DMS79 treated with DMSO at 0.1 percent for 48 hours (cell line): ENCODE measurements at regions not wholly inside any gene's neighbourhood (a gene's known extent, or its start where the extent isn't known, plus 50 kb on each side); places are given as distances from the start of the nearest gene placed in this dataset.
"Not testable (repeated sequence)": the region's sequence is repeated elsewhere in the genome, so short reads cannot be mapped to it uniquely, and the experiment has no call there.

Source experiments
- DNase-seq: peaks from one replicate; lab custom pipeline; 2025; lab: John Stamatoyannopoulos, UW

GRCh38 chr17:51387986-51388385 is 127.6 kb downstream of the UTP18 start:
- no peak for DNase-seq

- no peak for DNase-seq
These were observed 129.5 kb downstream of the UTP18 start for GRCh38 chr17:51389875-51390274.

DNA sequence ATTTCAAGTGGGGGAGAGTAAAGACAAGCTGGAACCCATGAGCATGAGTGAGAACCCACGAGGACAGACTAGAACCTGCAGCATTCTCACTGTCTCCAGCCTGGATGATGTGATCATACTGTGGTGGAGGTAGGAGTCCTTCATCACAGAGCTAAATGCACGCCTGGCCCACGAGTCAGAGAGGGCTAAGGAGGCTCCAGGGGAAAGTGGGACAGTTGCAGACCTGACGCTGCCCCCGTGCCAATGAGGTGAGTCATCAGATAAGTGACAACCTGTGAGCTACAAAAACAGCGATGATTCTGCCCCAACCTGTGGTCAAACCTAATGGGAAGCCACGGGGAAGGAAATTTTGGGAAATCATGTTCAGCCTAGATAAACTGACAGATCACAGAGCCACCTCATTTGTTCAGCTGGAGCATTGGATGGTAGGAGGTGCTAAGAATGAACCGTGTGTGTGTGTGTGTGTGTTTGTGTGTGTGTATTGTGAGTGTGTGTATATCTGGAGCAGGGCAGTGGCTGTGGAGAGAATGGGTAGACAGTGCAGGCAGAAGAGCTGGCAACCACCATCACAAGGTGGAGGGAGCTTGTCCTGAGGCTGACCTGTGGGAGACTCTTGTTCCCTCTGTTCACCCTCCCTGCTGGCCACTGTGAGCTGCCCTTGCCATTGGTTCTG is 131.8 kb downstream of the UTP18 start:
- DNase-seq: no peak

GRCh38 chr17:51395621-51396020 is 135.3 kb downstream of the UTP18 start:
- DNase-seq: no peak

- DNase-seq: no peak
These were observed 137.2 kb downstream of the UTP18 start for GRCh38 chr17:51397361-51398127.

- no peak for DNase-seq
These were observed 137.8 kb downstream of the UTP18 start for GRCh38 chr17:51398128-51398525.

DNA sequence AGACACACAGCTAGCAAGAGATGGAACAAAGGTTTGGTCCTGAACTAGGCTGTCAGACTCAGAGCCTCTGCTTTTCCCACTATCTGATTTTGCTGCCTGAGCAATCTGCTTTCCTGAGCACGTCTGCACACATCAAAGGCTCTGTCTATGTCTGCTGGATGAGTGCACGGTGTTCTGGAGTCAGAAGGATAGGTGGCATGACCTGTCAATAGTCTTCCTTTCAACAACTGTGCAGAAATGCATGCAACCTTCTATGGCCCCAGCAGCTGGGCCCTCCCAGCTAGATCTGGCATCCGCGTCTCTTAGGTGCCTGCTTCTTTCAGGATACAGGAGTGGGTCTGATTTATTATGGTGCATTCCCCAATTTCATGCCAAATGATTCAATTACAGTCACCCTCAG is 138.3 kb downstream of the UTP18 start:
- no peak for DNase-seq

DNA sequence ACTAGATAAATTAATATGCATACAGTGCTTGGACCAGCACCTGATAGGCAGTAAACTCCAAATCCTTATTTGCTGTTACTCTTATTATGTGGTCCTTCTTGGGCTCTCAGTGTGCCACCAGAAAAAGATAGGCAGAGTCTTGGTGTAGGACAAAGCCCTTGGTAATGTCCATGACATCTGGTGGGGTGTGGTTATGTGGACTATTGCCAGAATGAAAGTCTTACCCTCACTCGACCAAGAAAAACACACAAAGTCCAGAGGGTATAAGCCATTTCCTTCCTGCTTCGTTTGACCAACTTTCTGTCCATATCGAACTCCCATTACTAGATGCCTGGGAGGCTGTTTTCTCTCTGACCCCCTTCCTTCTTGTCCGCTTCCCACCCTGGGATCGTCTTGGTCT is 140.9 kb downstream of the UTP18 start:
- no peak for DNase-seq

DNA sequence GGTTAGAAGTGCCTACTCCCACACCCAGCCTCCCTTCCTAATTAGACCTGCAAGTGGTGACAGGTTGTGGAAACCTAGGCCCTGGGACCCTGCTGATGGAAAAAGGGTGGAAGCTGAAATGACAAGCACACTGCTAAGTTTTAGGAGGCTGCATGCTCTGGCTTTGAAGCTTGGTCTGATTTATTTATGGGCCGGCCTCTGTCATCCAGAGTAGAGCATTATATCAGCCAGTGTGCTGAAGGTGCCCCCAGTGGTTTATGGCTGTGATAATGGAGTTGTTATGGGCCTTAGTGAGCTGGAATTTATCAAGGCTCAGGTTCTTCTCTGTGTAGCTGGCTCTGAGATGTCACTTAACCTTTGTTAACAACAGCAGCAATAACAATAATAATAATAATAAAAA is 142.6 kb downstream of the UTP18 start:
- no peak for DNase-seq

GRCh38 chr17:51407576-51407975 is 147.2 kb downstream of the UTP18 start:
- DNase-seq: no peak

DNA sequence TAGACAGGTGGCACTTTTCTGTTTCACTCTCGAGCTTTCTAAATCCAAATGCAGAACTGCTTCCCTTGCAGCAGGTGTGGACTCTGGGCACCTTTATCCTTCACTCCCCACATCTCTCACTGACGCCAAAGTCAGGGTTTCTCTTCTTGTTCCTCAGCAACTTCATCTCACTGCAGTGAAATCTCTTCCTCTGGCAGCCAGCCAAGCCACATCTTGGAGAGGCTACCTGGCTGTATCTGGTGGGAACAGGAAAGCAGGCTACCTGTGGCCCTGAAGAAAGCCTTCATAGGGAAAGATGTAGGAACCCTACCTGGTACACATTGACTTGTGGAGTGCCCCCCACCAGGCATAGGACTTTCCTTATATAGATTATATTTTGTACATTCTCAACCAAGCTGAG is 159.1 kb downstream of the UTP18 start:
- DNase-seq: peak; percentile 29

- no peak for DNase-seq
These were observed 161.2 kb downstream of the UTP18 start for GRCh38 chr17:51421525-51421924.

GRCh38 chr17:51422634-51423033 is 162.3 kb downstream of the UTP18 start:
- DNase-seq: no peak

- no peak for DNase-seq
These were observed 163.2 kb downstream of the UTP18 start for GRCh38 chr17:51423421-51424160.

DNA sequence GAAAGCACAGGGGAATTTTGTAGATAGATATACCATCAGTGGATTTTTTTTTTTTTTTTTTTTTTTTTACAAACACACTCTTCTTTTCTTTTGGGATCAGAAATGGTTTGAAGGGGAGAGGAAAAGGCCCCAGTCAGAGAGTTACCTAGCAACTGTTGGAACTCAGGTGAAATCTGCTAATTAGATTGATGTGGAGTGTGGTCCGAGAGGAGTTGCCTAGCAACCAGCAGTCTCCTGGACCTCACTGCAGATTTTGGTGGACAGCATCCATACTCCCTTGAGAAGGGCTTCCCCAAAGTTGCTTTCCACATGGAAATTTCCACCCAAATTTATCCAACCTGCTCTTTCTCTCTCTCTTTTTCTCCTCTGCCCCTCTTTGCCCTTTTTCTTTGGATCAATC is 165.4 kb downstream of the UTP18 start:
- no peak for DNase-seq

DNA sequence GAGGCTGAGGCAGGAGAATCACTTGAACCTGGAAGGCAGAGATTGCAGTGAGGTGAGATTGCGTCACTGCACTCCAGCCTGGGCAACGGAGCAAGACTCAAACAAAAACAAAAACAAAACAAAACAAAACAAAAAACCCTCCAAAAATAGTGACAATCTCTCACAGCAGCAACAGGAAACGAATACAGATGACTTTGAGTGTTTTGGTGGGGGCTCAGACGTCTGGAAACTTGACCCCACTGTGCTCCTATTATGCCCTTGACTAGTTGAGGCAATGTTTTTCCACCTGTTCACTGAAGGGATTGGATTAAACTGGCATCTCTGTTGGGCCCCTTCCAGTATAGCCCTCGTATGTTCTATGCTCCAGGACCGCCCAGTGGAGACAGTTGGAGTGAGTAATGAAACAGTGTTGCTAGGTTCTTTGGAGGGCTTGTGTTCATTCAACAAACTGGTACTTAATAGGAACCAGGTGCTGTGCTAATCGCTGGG is 167.0 kb downstream of the UTP18 start:
- no peak for DNase-seq

- DNase-seq: no peak
These were observed 167.5 kb downstream of the UTP18 start for GRCh38 chr17:51427856-51428255.

DNA sequence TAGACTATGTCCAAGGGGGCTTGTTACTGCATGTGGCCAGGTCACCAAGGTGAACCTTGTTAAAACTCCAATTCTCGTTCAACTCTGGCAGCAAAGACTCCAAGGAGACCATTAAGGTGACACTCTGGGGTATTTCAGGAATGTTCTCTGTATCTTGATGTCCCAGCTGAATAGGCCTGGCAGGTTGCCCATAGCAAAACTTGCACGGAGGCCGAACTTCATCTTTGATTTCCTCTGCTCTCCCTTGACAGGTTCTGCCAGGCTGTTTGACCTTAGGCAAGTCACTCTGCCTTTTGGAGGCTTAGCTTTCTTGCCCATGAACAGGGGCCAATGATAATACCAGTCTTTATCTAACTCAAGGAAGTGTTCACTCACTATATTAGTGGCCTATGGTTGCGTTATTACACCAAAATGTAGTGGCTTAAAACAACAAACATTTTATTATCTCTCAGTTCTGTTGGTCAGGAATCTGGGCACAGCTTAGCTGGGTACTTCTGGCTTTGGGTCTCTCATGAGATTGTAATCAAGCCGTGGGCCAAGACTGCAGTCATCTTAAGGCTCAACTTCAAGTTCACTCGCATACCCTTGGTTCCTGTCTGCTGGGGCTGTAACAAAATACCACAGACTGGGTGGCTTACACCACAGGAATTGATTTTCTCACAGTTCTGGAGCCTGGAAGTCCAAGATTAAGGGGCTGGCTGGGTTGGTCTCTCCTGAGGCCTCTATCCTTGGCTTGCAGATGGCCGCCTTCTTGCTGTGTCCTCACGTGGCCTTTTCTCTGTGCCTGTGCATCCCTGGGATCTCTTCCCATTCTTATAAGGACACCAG is 168.5 kb downstream of the UTP18 start:
- no peak for DNase-seq

DNA sequence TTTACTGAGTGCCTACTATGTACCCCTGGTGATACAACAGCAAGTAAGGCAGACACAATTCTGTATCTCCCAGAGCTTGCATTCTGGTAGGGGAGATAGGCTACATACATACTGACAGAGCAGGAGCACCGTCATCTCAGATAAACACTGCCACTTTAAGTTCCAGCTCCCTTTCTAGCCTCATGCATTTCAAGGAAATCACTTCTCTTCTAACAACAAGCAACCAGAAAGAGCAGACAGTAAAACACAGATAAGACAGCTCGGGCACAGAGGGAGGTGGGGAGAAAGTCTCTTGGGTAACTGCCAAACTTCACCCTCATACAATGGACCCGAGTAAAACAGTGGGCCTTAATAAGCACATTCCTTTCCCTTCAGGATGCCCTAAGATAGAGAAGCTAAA is 169.6 kb downstream of the UTP18 start:
- not testable (repeated sequence) for DNase-seq

- DNase-seq: no peak
These were observed 170.2 kb downstream of the UTP18 start for GRCh38 chr17:51430591-51430990.

- no peak for DNase-seq
These were observed 174.3 kb downstream of the UTP18 start for GRCh38 chr17:51434434-51435170.
